ENCODE measurements at regions not wholly inside any gene's neighbourhood (a gene's known extent, or its start where the extent isn't known, plus 50 kb on each side); places are given as distances from the start of the nearest gene placed in this dataset.

DNA sequence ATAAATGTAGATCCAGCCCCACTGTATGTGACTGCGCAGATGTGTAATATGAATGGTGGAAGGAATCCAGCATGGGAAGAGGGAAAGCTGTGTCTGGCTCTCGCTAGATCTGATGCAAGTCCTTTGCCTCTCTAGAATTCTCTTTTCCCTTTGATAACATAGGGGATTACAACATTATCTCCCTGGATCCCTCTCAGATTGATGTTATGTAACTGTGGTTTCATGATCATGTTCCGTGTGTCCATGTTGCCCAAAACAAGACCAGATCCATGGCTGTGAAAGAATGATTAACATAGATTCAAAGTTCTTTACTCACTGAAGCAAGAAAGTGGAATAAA is 184.0 kb upstream of the UBL3 start:
- no peaks in the 10 kb centered on the region for H4K20me1 ChIP-seq (ENCODE audit: insufficient read depth, low read length)
- H3K36me3 ChIP-seq (replicated peaks; ENCODE audit: low read depth, low read length) = no peaks in the 10 kb centered on the region
- H3K27me3 ChIP-seq (ENCODE audit: low read depth, low read length) = peaks cover 45% of the 10 kb centered on the region
- H3K9me3 ChIP-seq (ENCODE audit: insufficient read depth, low read length) = no peaks in the 10 kb centered on the region
- TF ChIP-seq, protein P1, sequence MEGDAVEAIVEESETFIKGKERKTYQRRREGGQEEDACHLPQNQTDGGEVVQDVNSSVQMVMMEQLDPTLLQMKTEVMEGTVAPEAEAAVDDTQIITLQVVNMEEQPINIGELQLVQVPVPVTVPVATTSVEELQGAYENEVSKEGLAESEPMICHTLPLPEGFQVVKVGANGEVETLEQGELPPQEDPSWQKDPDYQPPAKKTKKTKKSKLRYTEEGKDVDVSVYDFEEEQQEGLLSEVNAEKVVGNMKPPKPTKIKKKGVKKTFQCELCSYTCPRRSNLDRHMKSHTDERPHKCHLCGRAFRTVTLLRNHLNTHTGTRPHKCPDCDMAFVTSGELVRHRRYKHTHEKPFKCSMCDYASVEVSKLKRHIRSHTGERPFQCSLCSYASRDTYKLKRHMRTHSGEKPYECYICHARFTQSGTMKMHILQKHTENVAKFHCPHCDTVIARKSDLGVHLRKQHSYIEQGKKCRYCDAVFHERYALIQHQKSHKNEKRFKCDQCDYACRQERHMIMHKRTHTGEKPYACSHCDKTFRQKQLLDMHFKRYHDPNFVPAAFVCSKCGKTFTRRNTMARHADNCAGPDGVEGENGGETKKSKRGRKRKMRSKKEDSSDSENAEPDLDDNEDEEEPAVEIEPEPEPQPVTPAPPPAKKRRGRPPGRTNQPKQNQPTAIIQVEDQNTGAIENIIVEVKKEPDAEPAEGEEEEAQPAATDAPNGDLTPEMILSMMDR (IDR thresholded peaks at IDR 0.05; ENCODE audit: low read depth, low read length) = no peak
- no peak for TF ChIP-seq EZH2phosphoT487 (IDR thresholded peaks at IDR 0.05; ENCODE audit: low read depth)
- no peak overlapping the region for H3K4me2 ChIP-seq (ENCODE audit: low read length)
- no peak overlapping the region for H3K4me3 ChIP-seq (ENCODE audit: low read length)
- no peaks in the 10 kb centered on the region for H3K79me2 ChIP-seq (ENCODE audit: low read length)
- no peaks in the 10 kb centered on the region for H3K4me1 ChIP-seq (ENCODE audit: low read length)
- H3K27ac ChIP-seq (ENCODE audit: low read length) = no peak overlapping the region
- no peak overlapping the region for H3K9ac ChIP-seq (ENCODE audit: low read length)
- no peak overlapping the region for H2AFZ ChIP-seq (ENCODE audit: low read depth, low read length)

DNA sequence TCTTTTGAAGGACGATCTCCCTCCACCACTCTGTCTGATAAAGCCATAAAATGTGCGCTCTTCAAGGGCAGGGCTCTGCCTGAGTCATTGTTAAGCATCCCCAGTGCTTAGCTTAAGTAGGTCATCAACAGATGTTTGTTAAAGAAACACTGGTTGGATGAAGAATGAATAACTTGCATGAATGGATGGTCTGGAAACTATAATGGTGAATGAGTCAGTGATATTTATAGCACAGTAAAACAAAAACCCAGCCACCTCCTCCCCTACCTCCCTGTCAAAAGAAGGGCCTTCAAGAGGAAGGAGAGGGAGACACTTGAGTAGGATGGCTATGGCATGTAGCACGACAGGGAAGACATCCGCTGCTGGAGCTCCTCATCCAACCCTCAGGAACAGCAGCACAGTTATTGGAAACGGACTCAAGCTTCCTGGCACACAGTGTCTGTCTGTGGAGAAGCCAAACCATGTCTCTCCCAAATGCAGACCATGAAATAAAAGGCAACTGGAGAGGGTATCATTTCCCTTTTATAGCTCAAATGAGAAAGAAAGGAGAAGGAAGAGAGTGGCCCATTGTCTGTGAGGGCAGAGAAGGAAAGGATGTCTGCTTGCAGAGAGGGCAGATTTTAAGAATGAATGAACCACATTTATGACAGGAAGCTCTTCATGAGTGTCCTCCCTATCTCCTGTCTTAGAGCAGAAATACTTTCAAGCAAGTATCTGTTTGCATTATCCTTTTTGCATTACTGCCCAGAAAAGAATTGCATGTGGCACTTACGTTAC is 183.5 kb upstream of the UBL3 start:
- Histone ChIP-seq H3K4me3 (ENCODE audit: low read length) (no peak overlapping the region), H3K36me3 (replicated peaks; ENCODE audit: low read depth, low read length) (no peaks in the 10 kb centered on the region), H3K4me1 (ENCODE audit: low read length) (no peaks in the 10 kb centered on the region), H3K4me2 (ENCODE audit: low read length) (no peak overlapping the region), H3K9ac (ENCODE audit: low read length) (no peak overlapping the region), H3K79me2 (ENCODE audit: low read length) (no peaks in the 10 kb centered on the region), H2AFZ (ENCODE audit: low read depth, low read length) (no peak overlapping the region), H3K27me3 (ENCODE audit: low read depth, low read length) (peaks cover 40% of the 10 kb centered on the region), H3K9me3 (ENCODE audit: insufficient read depth, low read length) (no peaks in the 10 kb centered on the region), H4K20me1 (ENCODE audit: insufficient read depth, low read length) (no peaks in the 10 kb centered on the region), H3K27ac (ENCODE audit: low read length) (no peak overlapping the region)
- TF ChIP-seq, protein P1 (IDR thresholded peaks at IDR 0.05; ENCODE audit: low read depth, low read length) = no peak
- TF ChIP-seq EZH2phosphoT487 (IDR thresholded peaks at IDR 0.05; ENCODE audit: low read depth) = no peak

DNA sequence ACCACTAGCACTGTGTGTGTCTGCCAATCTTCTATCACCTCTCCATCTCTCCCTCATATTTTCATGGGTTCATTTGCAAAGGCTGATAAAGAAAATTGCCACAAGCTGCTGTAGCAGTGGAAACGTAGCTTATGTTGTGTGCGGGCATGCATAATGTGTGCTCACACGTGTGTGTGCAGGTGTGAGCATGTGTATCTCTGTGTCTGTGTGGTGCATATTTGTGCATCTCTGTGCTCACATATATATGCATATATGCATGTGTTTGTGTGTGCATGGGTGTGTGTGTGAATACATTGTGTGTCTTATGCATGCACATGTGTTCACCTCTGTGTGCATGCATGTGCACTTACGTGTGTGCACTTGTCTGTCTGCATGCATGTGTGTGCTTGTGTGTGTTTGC is 181.8 kb upstream of the UBL3 start:
- H3K79me2 ChIP-seq (ENCODE audit: low read length) = no peaks in the 10 kb centered on the region
- no peaks in the 10 kb centered on the region for H3K9me3 ChIP-seq (ENCODE audit: insufficient read depth, low read length)
- H3K4me3 ChIP-seq (ENCODE audit: low read length) = no peak overlapping the region
- H3K27me3 ChIP-seq (ENCODE audit: low read depth, low read length) = peaks cover 32% of the 10 kb centered on the region
- H3K4me2 ChIP-seq (ENCODE audit: low read length) = no peak overlapping the region
- TF ChIP-seq, protein P1 (IDR thresholded peaks at IDR 0.05; ENCODE audit: low read depth, low read length) = no peak
- no peak for TF ChIP-seq EZH2phosphoT487 (IDR thresholded peaks at IDR 0.05; ENCODE audit: low read depth)
- H3K27ac ChIP-seq (ENCODE audit: low read length) = no peak overlapping the region
- H3K4me1 ChIP-seq (ENCODE audit: low read length) = peaks cover 9% of the 10 kb centered on the region
- H3K9ac ChIP-seq (ENCODE audit: low read length) = no peak overlapping the region
- H3K36me3 ChIP-seq (replicated peaks; ENCODE audit: low read depth, low read length) = no peaks in the 10 kb centered on the region
- no peaks in the 10 kb centered on the region for H4K20me1 ChIP-seq (ENCODE audit: insufficient read depth, low read length)
- no peak overlapping the region for H2AFZ ChIP-seq (ENCODE audit: low read depth, low read length)

DNA sequence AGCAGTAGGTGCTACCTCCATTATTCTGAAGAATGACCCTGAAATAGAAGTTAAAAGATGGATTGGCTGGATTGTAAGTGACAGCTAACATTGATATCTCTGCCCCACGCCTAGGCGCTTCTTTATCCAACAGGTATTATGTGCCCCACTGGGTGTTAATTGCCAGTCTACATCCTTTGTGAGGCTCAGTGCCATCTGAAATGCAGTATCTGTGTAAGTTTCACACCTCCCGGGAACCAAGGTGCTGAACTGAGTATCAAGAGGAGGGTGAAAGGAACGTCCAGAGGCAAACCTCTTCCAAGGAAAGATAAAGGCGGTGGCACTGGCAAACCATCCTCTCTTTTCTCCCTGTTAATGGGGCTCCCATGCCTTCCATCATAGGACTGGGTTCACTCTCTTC is 181.1 kb upstream of the UBL3 start:
- no peaks in the 10 kb centered on the region for H3K36me3 ChIP-seq (replicated peaks; ENCODE audit: low read depth, low read length)
- H3K79me2 ChIP-seq (ENCODE audit: low read length) = no peaks in the 10 kb centered on the region
- no peak overlapping the region for H3K4me3 ChIP-seq (ENCODE audit: low read length)
- peaks cover 10% of the 10 kb centered on the region for H3K4me1 ChIP-seq (ENCODE audit: low read length)
- no peaks in the 10 kb centered on the region for H3K9me3 ChIP-seq (ENCODE audit: insufficient read depth, low read length)
- TF ChIP-seq, protein P1 (IDR thresholded peaks at IDR 0.05; ENCODE audit: low read depth, low read length) = no peak
- TF ChIP-seq EZH2phosphoT487 (IDR thresholded peaks at IDR 0.05; ENCODE audit: low read depth) = no peak
- H3K27me3 ChIP-seq (ENCODE audit: low read depth, low read length) = peaks cover 32% of the 10 kb centered on the region
- no peak overlapping the region for H3K27ac ChIP-seq (ENCODE audit: low read length)
- H3K9ac ChIP-seq (ENCODE audit: low read length) = no peak overlapping the region
- no peak overlapping the region for H3K4me2 ChIP-seq (ENCODE audit: low read length)
- H4K20me1 ChIP-seq (ENCODE audit: insufficient read depth, low read length) = no peaks in the 10 kb centered on the region
- H2AFZ ChIP-seq (ENCODE audit: low read depth, low read length) = no peak overlapping the region
